OCI-LY3 (cell line): ENCODE measurements at regions not wholly inside any gene's neighbourhood (a gene's known extent, or its start where the extent isn't known, plus 50 kb on each side); places are given as distances from the start of the nearest gene placed in this dataset.

Source experiments
- H2AFZ ChIP-seq: fragments of 200-600, 300-600 bp; shearing (Covaris generic); 2 replicates; pipeline ENCODE4 v1.6.0; 2014; ENCODE audit warnings: antibody characterized with exemption, low read depth, low read length
- H3K27ac ChIP-seq: fragments of 200-600, 300-600 bp; sonication (generic); 2 replicates; pipeline ENCODE4 v1.5.1; 2014; ENCODE audit warnings: mild to moderate bottlenecking, low read length, moderate library complexity, mixed read lengths
- H3K27me3 ChIP-seq: fragments of 200-600, 300-600 bp; sonication (generic); 2 replicates; pipeline ENCODE4 v1.6.1; 2014; ENCODE audit warnings: low read depth, low read length, mixed read lengths
- H3K36me3 ChIP-seq: fragments of 200-600, 300-600 bp; sonication (generic); replicated peaks from 2 replicates; pipeline ENCODE3; 2014; ENCODE audit warnings: low read depth, low read length, mixed read lengths
- H3K4me1 ChIP-seq: fragments of 300-600, 200-600 bp; sonication (generic); 2 replicates; pipeline ENCODE4 v1.6.1; 2014; ENCODE audit warnings: low read length, mixed read lengths
- H3K4me2 ChIP-seq: fragments of 200-600, 300-600 bp; sonication (generic); 2 replicates; pipeline ENCODE4 v1.6.1; 2014; ENCODE audit warnings: low read length, mixed read lengths
- H3K4me3 ChIP-seq: fragments of 300-600, 200-600 bp; sonication (generic); 2 replicates; pipeline ENCODE4 v1.5.1; 2014; ENCODE audit warnings: antibody characterized with exemption, mild to moderate bottlenecking, low read length, moderate library complexity
- H3K79me2 ChIP-seq: fragments of 300-600, 200-600 bp; shearing (Covaris generic); 2 replicates; pipeline ENCODE4 v1.6.1; 2014; ENCODE audit warnings: mild to moderate bottlenecking, low read length, mixed read lengths
- H3K9ac ChIP-seq: fragments of 300-600, 200-600 bp; shearing (Covaris generic); 2 replicates; pipeline ENCODE4 v1.6.0; 2014; ENCODE audit warnings: mild to moderate bottlenecking, low read length, moderate library complexity
- H3K9me3 ChIP-seq: fragments of 200-600, 300-600 bp; shearing (Covaris generic); 2 replicates; pipeline ENCODE4 v1.6.1; 2014; ENCODE audit warnings: low read length, mixed read lengths; ENCODE audit not compliant: insufficient read depth
- H4K20me1 ChIP-seq: fragments of 200-600, 300-600 bp; sonication (generic); 2 replicates; pipeline ENCODE4 v1.6.1; 2016; ENCODE audit warnings: low read length, mixed read lengths; ENCODE audit not compliant: insufficient read depth
- EZH2phosphoT487 ChIP-seq: fragments of 200-600 bp; shearing (Covaris generic); IDR thresholded peaks from 2 replicates; pipeline ENCODE4 v1.6.1; 2018; ENCODE audit warnings: antibody characterized with exemption, mixed run types, low read depth
- TF ChIP-seq, protein P1 (sequence below): fragments of 200-600, 300-600 bp; sonication (generic); IDR thresholded peaks from 2 replicates; pipeline ENCODE4 v1.5.1; 2014; ENCODE audit warnings: antibody characterized with exemption, low read length, low read depth

DNA sequence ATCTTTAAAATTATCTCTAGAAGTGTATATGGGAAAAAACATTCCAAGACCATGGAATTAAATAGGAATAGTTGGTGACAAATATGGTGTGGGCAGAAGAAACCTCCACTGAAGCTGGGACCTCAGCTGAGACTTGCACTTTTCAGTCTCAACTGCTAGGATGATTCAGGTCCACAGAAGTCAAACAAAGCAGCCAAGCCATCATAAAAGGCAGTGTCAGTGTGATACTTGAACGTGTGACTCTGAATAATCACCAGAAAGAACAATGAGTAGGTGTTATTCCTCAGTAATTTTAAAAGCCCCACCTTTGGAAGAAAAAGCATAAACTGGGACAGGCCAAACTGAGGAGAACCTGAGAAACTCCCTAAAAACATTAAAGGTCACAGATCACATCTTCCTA, 90.7 kb downstream of the ZNF281 start:
- Histone ChIP-seq H3K4me1 (no peaks in the 10 kb centered on the region), H2AFZ (no peak overlapping the region), H3K36me3 (no peaks in the 10 kb centered on the region), H4K20me1 (no peaks in the 10 kb centered on the region), H3K27ac (no peak overlapping the region), H3K4me2 (no peak overlapping the region), H3K9ac (no peak overlapping the region), H3K9me3 (no peaks in the 10 kb centered on the region), H3K4me3 (no peak overlapping the region), H3K27me3 (peaks cover 21% of the 10 kb centered on the region), H3K79me2 (no peaks in the 10 kb centered on the region)
- TF ChIP-seq, protein P1, sequence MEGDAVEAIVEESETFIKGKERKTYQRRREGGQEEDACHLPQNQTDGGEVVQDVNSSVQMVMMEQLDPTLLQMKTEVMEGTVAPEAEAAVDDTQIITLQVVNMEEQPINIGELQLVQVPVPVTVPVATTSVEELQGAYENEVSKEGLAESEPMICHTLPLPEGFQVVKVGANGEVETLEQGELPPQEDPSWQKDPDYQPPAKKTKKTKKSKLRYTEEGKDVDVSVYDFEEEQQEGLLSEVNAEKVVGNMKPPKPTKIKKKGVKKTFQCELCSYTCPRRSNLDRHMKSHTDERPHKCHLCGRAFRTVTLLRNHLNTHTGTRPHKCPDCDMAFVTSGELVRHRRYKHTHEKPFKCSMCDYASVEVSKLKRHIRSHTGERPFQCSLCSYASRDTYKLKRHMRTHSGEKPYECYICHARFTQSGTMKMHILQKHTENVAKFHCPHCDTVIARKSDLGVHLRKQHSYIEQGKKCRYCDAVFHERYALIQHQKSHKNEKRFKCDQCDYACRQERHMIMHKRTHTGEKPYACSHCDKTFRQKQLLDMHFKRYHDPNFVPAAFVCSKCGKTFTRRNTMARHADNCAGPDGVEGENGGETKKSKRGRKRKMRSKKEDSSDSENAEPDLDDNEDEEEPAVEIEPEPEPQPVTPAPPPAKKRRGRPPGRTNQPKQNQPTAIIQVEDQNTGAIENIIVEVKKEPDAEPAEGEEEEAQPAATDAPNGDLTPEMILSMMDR, result no peak
- TF ChIP-seq EZH2phosphoT487, result no peak

DNA sequence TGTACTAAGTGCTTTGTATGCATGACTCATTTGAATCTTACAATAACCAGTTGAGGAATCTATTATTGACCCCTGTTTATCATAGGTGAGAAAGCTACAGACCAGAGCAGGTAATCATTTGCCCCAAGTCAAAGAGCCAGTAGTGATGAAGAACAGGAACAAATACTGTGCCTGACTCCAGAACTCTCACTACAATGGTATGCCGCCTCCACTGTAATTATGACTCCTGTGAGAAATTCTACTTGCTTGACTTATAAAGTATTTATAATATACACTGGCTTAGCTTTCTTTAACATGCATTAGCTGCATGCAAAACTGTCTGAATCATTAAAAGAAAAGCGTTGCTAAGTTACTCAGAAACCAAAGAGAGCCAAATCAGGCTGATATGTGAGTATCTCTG, 92.6 kb downstream of the ZNF281 start:
- Histone ChIP-seq H3K9me3 (no peaks in the 10 kb centered on the region), H3K4me3 (no peak overlapping the region), H3K36me3 (no peaks in the 10 kb centered on the region), H3K27ac (no peak overlapping the region), H2AFZ (no peak overlapping the region), H3K4me1 (no peaks in the 10 kb centered on the region), H3K9ac (no peak overlapping the region), H3K27me3 (peaks cover 21% of the 10 kb centered on the region), H3K79me2 (no peaks in the 10 kb centered on the region), H4K20me1 (no peaks in the 10 kb centered on the region), H3K4me2 (no peak overlapping the region)
- TF ChIP-seq, protein P1, result no peak
- TF ChIP-seq EZH2phosphoT487, result no peak

DNA sequence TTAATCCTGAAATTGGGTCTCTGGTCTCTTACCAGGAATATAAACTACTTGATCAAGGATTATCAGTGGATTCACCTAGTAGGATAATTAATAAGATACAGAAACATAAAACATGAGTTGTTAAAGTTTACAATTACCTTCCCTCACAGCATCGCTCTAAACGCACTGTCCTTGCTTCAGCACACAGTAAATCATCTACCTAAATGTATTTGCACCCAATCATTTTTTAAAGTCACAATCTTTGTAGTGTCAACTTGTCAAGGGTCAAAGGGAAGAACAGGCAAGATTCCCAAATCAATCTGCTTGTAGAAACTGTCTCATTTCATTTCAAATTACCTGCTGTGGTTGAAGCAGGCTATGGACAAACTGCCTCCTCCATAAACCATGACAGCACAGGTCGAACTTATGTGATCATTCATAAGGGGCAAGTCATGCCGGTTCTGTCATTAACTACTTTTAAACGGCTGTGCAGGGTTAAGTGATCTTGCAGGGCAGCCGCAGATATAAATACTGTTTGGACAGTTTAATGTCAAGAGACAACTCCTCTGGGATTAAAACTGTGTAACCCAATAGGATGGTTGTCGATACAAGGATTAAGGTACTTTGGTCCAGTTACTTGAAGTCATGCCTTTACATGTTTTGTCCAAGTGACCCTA, 93.6 kb downstream of the ZNF281 start:
- H3K36me3 ChIP-seq, result no peaks in the 10 kb centered on the region
- peaks cover 4% of the 10 kb centered on the region for H3K4me1 ChIP-seq
- H4K20me1 ChIP-seq, result no peaks in the 10 kb centered on the region
- no peaks in the 10 kb centered on the region for H3K79me2 ChIP-seq
- H3K4me2 ChIP-seq, result no peak overlapping the region
- no peak for TF ChIP-seq EZH2phosphoT487
- TF ChIP-seq, protein P1, result no peak
- no peak overlapping the region for H3K27ac ChIP-seq
- no peak overlapping the region for H3K9ac ChIP-seq
- no peak overlapping the region for H2AFZ ChIP-seq
- H3K4me3 ChIP-seq, result no peak overlapping the region
- H3K27me3 ChIP-seq, result peaks cover 21% of the 10 kb centered on the region
- H3K9me3 ChIP-seq, result no peaks in the 10 kb centered on the region

DNA sequence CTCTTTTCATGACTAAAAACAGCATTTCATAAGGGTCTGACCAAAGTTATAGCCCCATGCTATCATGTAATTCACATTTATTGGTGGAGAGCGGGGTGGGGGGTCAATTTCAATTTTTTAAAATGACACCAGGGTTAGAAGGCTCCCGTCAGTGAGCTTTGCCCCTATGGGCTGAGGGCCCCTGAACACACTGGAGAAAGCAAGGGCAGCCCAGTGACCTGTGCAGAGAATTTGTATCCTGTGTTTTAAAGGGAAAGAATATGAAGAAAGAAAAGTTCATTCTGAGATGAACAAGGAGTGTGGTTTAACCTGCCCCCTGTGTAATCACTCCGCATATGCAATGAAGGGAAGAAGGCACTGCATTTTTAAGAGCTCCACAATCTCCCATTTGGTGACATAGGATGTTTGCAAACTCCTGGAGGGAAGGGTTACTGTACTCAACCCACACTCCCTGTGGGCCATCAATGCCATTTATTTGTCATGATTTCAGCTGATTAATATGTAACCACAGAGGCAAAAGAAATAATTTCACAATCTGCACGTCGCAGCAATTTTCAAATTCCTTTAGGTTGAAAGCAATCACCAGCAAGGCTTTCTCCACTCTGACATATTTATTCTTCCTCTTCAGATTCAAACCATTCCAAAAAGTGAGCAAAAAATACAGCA, 95.6 kb downstream of the ZNF281 start:
- Histone ChIP-seq H3K4me1 (peaks cover 23% of the 10 kb centered on the region), H4K20me1 (no peaks in the 10 kb centered on the region), H3K27me3 (peaks cover 21% of the 10 kb centered on the region), H3K9me3 (no peaks in the 10 kb centered on the region), H3K4me2 (no peak overlapping the region), H3K27ac (no peak overlapping the region), H2AFZ (no peak overlapping the region), H3K79me2 (no peaks in the 10 kb centered on the region), H3K36me3 (no peaks in the 10 kb centered on the region), H3K4me3 (no peak overlapping the region), H3K9ac (no peak overlapping the region)
- no peak for TF ChIP-seq EZH2phosphoT487
- TF ChIP-seq, protein P1, result no peak
